ENCODE measurements at regions not wholly inside any gene's neighbourhood (a gene's known extent, or its start where the extent isn't known, plus 50 kb on each side); places are given as distances from the start of the nearest gene placed in this dataset.

DNA sequence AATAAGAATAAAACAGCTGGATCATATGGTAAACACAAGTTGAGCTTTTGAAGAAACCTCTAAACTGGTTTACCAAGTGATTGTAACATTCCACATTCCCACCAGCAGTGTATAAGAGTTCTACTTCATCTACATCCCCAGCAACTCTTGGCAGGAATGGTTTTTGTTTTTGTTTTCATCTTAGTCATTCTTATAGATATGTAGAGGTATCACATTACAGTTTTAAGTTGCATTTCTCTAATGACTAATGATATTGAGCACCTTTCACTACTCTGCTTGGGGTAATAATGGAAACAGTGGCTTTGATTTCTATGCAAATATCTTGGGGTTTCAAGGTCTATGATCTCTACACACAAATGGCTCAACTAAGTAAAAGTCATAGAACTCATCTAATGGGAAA, 614.5 kb downstream of the TBC1D4 start:
- Histone ChIP-seq H3K36me3 (ENCODE audit: insufficient read depth, low read length, poor library complexity, severe bottlenecking) (no peaks in the 10 kb centered on the region), H3K4me3 (ENCODE audit: low read depth, low read length, poor library complexity, severe bottlenecking) (no peak overlapping the region), H3K27ac (ENCODE audit: low read depth, low read length, poor library complexity, severe bottlenecking) (no peak overlapping the region), H3K4me1 (ENCODE audit: insufficient read depth, low read length, poor library complexity, severe bottlenecking) (no peaks in the 10 kb centered on the region), H3K9me3 (ENCODE audit: low read depth, low read length, poor library complexity, severe bottlenecking) (peaks cover 8% of the 10 kb centered on the region), H3K27me3 (replicated peaks; ENCODE audit: insufficient read depth, low read depth, low read length, poor library complexity) (no peaks in the 10 kb centered on the region)
- no peak for DNase-seq (ENCODE audit: low spot score)
- TF ChIP-seq, protein P1, sequence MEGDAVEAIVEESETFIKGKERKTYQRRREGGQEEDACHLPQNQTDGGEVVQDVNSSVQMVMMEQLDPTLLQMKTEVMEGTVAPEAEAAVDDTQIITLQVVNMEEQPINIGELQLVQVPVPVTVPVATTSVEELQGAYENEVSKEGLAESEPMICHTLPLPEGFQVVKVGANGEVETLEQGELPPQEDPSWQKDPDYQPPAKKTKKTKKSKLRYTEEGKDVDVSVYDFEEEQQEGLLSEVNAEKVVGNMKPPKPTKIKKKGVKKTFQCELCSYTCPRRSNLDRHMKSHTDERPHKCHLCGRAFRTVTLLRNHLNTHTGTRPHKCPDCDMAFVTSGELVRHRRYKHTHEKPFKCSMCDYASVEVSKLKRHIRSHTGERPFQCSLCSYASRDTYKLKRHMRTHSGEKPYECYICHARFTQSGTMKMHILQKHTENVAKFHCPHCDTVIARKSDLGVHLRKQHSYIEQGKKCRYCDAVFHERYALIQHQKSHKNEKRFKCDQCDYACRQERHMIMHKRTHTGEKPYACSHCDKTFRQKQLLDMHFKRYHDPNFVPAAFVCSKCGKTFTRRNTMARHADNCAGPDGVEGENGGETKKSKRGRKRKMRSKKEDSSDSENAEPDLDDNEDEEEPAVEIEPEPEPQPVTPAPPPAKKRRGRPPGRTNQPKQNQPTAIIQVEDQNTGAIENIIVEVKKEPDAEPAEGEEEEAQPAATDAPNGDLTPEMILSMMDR (conservative IDR thresholded peaks at IDR 0.05; ENCODE audit: low read depth, low read length): no peak
- no peak for TF ChIP-seq EZH2 (IDR thresholded peaks at IDR 0.05; ENCODE audit: borderline replicate concordance, low read depth, low read length, poor library complexity, severe bottlenecking)
- POLR2A ChIA-PET (ENCODE audit: low non-redundant PET): no interaction called here
- CTCF ChIA-PET: no interaction called here
- intact Hi-C loops (cut with micrococcal nuclease; ENCODE audit: unreplicated experiment): no loop called here
- BruUV-seq (replicated peaks): no TSS peak

DNA sequence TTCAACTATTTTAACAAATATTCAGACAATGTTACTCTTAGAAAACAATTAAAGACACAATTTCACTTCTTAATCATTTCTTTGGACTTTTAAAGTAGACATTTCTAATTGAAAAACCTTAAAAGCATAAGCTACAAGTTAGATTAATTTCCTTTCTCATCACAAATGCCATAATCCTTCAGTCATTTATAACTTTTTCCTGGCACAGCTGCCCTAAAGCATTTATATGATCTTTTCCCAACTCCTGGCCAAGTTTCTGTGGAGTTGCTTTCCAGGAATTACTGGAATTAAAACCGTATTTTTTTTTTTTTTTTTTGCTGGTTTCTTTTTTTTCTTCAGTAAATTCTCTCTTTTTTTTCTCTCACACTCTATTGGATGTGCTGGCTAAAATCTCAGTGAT, 615.9 kb downstream of the TBC1D4 start:
- Histone ChIP-seq H3K9me3 (ENCODE audit: low read depth, low read length, poor library complexity, severe bottlenecking) (peaks cover 8% of the 10 kb centered on the region), H3K4me3 (ENCODE audit: low read depth, low read length, poor library complexity, severe bottlenecking) (no peak overlapping the region), H3K27me3 (replicated peaks; ENCODE audit: insufficient read depth, low read depth, low read length, poor library complexity) (no peaks in the 10 kb centered on the region), H3K27ac (ENCODE audit: low read depth, low read length, poor library complexity, severe bottlenecking) (no peak overlapping the region), H3K36me3 (ENCODE audit: insufficient read depth, low read length, poor library complexity, severe bottlenecking) (no peaks in the 10 kb centered on the region), H3K4me1 (ENCODE audit: insufficient read depth, low read length, poor library complexity, severe bottlenecking) (no peaks in the 10 kb centered on the region)
- ChIA-PET POLR2A (ENCODE audit: low non-redundant PET) (no interaction called here), CTCF (no interaction called here)
- TF ChIP-seq, protein P1 (conservative IDR thresholded peaks at IDR 0.05; ENCODE audit: low read depth, low read length): no peak
- TF ChIP-seq EZH2 (IDR thresholded peaks at IDR 0.05; ENCODE audit: borderline replicate concordance, low read depth, low read length, poor library complexity, severe bottlenecking): no peak
- DNase-seq (ENCODE audit: low spot score): no peak
- no TSS peak for BruUV-seq (replicated peaks)
- intact Hi-C loops (cut with micrococcal nuclease; ENCODE audit: unreplicated experiment): no loop called here

DNA sequence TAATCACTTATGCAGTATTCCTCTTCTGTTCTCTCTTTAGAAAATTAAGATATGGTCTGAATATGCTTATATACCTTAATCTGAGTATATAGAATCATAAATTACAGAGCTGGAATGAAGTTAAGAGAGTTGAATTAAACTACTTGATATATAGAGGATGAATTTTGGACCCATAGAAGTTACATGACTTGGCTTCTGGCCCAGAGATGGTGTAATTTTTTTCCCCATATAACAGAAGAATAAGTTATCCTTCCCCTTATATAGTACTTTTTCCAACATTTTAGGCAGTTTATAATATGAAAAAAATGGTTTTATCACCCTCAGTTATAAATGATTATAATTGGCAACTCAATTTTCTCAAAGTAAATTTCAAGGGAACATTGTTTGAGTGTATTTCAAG, 616.3 kb downstream of the TBC1D4 start:
- H3K27ac ChIP-seq (ENCODE audit: low read depth, low read length, poor library complexity, severe bottlenecking): no peak overlapping the region
- H3K9me3 ChIP-seq (ENCODE audit: low read depth, low read length, poor library complexity, severe bottlenecking): peaks cover 8% of the 10 kb centered on the region
- intact Hi-C loops (cut with micrococcal nuclease; ENCODE audit: unreplicated experiment): no loop called here
- POLR2A ChIA-PET (ENCODE audit: low non-redundant PET): no interaction called here
- CTCF ChIA-PET: no interaction called here
- no peaks in the 10 kb centered on the region for H3K4me1 ChIP-seq (ENCODE audit: insufficient read depth, low read length, poor library complexity, severe bottlenecking)
- no peaks in the 10 kb centered on the region for H3K36me3 ChIP-seq (ENCODE audit: insufficient read depth, low read length, poor library complexity, severe bottlenecking)
- no peaks in the 10 kb centered on the region for H3K27me3 ChIP-seq (replicated peaks; ENCODE audit: insufficient read depth, low read depth, low read length, poor library complexity)
- TF ChIP-seq EZH2 (IDR thresholded peaks at IDR 0.05; ENCODE audit: borderline replicate concordance, low read depth, low read length, poor library complexity, severe bottlenecking): no peak
- TF ChIP-seq, protein P1 (conservative IDR thresholded peaks at IDR 0.05; ENCODE audit: low read depth, low read length): no peak
- DNase-seq (ENCODE audit: low spot score): no peak
- no TSS peak for BruUV-seq (replicated peaks)
- H3K4me3 ChIP-seq (ENCODE audit: low read depth, low read length, poor library complexity, severe bottlenecking): no peak overlapping the region
